SK-N-SH (cell line): ENCODE measurements at regions not wholly inside any gene's neighbourhood (a gene's known extent, or its start where the extent isn't known, plus 50 kb on each side); places are given as distances from the start of the nearest gene placed in this dataset.

Source experiments
- CTCF ChIP-seq: fragments of 200-600 bp; sonication (generic); IDR thresholded peaks from 2 replicates; pipeline ENCODE4 v1.6.1; 2017; ENCODE audit warnings: antibody characterized with exemption, mild to moderate bottlenecking, moderate library complexity
- EP300 ChIP-seq, 2 experiments: IDR thresholded peaks; 2 replicates each; pipeline versions ENCODE4 v1.4.0 to v1.6.1; 2012; ENCODE audit warnings: borderline replicate concordance in 1 of 2, low read depth in 1 of 2, low read length in 1 of 2
- POLR2AphosphoS5 ChIP-seq: IDR thresholded peaks from 2 replicates; pipeline ENCODE4 v1.6.1; 2012; ENCODE audit warnings: low read depth, low read length
- YY1 ChIP-seq: IDR thresholded peaks from 2 replicates; pipeline ENCODE4 v1.4.0; 2012; ENCODE audit warnings: low read depth, mild to moderate bottlenecking
- ZBTB33 ChIP-seq: IDR thresholded peaks from 2 replicates; pipeline ENCODE4 v1.4.0; 2012; ENCODE audit warnings: low read depth, borderline replicate concordance

GRCh38 chr18:21991081-21991534 lies 178.3 kb upstream of the GATA6 start:
- TF ChIP-seq EP300 (IDR thresholded peaks at IDR 0.05; ENCODE audit: borderline replicate concordance in 1 of 2, low read depth in 1 of 2, low read length in 1 of 2): no peak
- no peak for TF ChIP-seq CTCF
- no peak for TF ChIP-seq POLR2AphosphoS5
- TF ChIP-seq YY1: no peak
- no peak for TF ChIP-seq ZBTB33
